ENCODE measurements at regions not wholly inside any gene's neighbourhood (a gene's known extent, or its start where the extent isn't known, plus 50 kb on each side); places are given as distances from the start of the nearest gene placed in this dataset.

DNA sequence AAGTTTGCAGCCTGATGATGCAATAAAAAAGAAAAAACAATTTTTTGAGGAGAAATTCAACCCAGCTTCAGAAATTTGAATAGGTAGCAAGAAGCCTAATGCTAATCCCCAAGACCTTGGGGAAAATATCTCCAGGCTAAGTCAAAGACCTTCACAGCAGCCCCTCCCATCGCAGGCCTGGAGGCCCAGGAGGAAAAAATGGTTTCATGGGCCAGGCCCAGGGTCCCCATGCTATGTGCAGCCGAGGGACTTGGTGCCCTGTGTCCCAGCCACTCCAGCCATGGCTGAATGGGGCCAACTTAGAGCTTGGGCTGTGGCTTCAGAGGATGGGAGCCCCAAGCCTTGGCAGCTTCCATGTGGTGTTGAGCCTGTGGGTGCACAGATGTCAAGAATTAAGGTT is 210.3 kb downstream of the SUCLA2 start:
- Histone ChIP-seq H3K27ac (ENCODE audit: low read depth, low read length) (no peak overlapping the region), H3K27me3 (ENCODE audit: insufficient read depth, low read length) (no peaks in the 10 kb centered on the region), H3K4me1 (ENCODE audit: insufficient read depth, low read length) (no peaks in the 10 kb centered on the region), H3K4me3 (ENCODE audit: low read length) (no peak overlapping the region), H3K9ac (ENCODE audit: low read depth, low read length) (no peak overlapping the region), H3K9me3 (ENCODE audit: insufficient read depth, low read depth, low read length) (peaks cover 37% of the 10 kb centered on the region), H3K36me3 (ENCODE audit: insufficient read depth, low read length) (no peaks in the 10 kb centered on the region)
- 88% methylated on average over 2 of the region's 2 CpGs for WGBS

DNA sequence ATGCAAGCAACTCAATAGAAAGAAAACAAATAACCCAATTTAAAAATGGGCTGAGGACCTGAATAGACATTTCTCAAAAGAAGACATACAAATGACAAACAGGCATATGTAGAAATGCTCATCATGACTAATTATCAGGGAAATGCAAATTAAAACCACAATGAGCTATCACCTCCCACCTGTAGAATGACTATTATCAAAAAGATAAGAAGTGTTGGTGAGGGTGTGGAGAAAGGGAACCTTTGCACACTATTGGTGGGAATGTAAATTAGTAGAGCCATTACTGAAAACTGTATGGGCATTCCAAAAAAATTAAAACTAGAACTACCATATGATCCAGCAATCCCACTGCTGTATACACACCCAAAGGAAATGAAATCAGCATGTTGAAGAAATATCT is 212.2 kb downstream of the SUCLA2 start:
- Histone ChIP-seq H3K4me3 (ENCODE audit: low read length) (no peak overlapping the region), H3K36me3 (ENCODE audit: insufficient read depth, low read length) (no peaks in the 10 kb centered on the region), H3K27ac (ENCODE audit: low read depth, low read length) (no peak overlapping the region), H3K9ac (ENCODE audit: low read depth, low read length) (no peak overlapping the region), H3K27me3 (ENCODE audit: insufficient read depth, low read length) (no peaks in the 10 kb centered on the region), H3K9me3 (ENCODE audit: insufficient read depth, low read depth, low read length) (peaks cover 37% of the 10 kb centered on the region), H3K4me1 (ENCODE audit: insufficient read depth, low read length) (no peaks in the 10 kb centered on the region)

DNA sequence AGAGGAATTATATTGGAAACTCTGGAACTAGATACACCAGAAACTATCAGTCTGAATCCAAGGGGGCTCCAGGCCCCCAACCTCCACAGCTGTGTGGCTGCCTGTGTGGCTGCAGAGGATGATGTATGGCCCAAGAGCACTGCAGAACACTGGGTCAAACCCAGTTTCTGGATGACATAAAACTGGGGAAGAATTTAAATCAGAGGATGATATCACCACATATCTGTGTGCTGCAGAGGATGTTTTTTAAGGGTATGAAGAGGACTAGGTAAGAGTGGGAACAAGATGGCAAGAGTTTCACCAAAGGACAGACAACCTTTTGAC is 226.4 kb downstream of the SUCLA2 start:
- Histone ChIP-seq H3K4me3 (ENCODE audit: low read length) (no peak overlapping the region), H3K4me1 (ENCODE audit: insufficient read depth, low read length) (peaks cover 10% of the 10 kb centered on the region; the same call in 1 of the 2 replicates), H3K9me3 (ENCODE audit: insufficient read depth, low read depth, low read length) (peaks cover 8% of the 10 kb centered on the region; the same call in 1 of the 2 replicates), H3K27me3 (ENCODE audit: insufficient read depth, low read length) (no peaks in the 10 kb centered on the region), H3K27ac (ENCODE audit: low read depth, low read length) (no peak overlapping the region), H3K36me3 (ENCODE audit: insufficient read depth, low read length) (no peaks in the 10 kb centered on the region), H3K9ac (ENCODE audit: low read depth, low read length) (no peak overlapping the region)

DNA sequence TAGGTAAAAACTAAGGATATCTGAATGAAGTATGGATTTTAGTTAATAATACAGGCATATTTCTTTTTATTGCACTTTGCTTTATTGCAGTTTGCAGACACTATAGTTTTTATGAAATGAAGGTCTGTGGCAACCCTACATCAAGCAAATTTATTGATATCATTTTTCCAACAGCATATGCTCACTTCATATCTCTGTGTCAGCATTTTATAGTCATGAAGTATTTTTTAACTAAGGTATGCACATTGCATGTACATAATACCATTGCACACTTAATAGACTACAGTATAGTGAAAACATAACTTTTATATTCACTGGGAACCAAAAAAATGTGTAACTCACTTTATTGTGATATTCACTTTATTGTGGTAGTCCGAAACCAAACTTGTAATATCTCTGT is 236.3 kb downstream of the SUCLA2 start:
- H3K9me3 ChIP-seq (ENCODE audit: insufficient read depth, low read depth, low read length), result no peaks in the 10 kb centered on the region
- no peaks in the 10 kb centered on the region for H3K4me1 ChIP-seq (ENCODE audit: insufficient read depth, low read length)
- WGBS, result no CpG with 5 or more reads among the region's 1 CpG
- no peak overlapping the region for H3K9ac ChIP-seq (ENCODE audit: low read depth, low read length)
- no peaks in the 10 kb centered on the region for H3K36me3 ChIP-seq (ENCODE audit: insufficient read depth, low read length)
- no peak overlapping the region for H3K4me3 ChIP-seq (ENCODE audit: low read length)
- H3K27ac ChIP-seq (ENCODE audit: low read depth, low read length), result no peak overlapping the region
- no peaks in the 10 kb centered on the region for H3K27me3 ChIP-seq (ENCODE audit: insufficient read depth, low read length)

DNA sequence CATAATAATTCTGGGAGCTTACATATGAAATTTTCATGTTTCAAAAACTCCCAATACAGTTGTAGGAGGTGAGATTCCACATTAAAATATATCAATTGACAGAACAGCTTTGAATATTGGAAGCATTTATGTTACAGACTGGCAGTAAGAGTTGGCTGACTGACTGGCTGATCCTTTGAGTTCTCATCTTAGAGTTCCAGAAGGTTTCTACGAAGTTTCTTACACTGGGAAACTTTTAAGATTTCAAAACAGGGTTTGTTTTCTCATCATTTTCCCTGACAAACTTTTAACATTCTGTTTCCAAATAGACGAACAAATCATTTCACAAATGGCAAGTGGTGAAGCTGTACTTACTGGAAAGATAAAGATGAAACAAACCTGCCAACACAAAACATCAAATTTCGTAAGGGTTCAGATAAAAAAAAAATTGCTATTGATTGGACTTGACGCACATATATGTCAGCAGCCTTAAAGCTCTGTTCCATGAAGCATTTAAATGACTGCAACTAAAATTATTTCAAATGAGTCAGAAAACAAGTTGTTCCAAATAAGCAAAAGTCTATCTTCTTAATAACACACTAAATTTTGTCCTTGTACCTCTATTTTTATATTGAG is 243.5 kb downstream of the SUCLA2 start:
- Histone ChIP-seq H3K27me3 (ENCODE audit: insufficient read depth, low read length) (no peaks in the 10 kb centered on the region), H3K27ac (ENCODE audit: low read depth, low read length) (no peak overlapping the region), H3K9ac (ENCODE audit: low read depth, low read length) (no peak overlapping the region), H3K4me3 (ENCODE audit: low read length) (no peak overlapping the region), H3K9me3 (ENCODE audit: insufficient read depth, low read depth, low read length) (no peaks in the 10 kb centered on the region), H3K36me3 (ENCODE audit: insufficient read depth, low read length) (no peaks in the 10 kb centered on the region), H3K4me1 (ENCODE audit: insufficient read depth, low read length) (no peaks in the 10 kb centered on the region)
- WGBS, result 88% methylated on average over 4 of the region's 4 CpGs

DNA sequence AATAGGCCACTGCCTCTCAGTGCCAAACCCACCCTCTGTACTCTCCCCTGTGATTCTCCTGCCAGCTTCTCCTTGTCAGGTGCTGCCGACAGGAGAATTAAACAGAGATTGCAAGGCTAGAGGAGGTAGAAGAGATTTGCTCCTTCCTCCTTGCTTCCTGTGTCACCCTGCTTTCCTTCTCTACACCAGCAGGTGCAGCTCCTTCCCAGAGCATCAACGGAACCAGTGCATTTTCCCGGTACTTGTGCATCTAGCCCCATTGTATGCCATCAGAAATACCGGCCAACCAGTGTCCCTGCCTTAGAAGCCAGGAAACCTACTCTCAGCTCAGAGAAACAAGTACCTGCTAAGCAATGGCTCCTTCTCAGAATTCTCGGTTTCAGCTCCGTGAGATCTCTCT is 253.2 kb downstream of the SUCLA2 start:
- Histone ChIP-seq H3K4me3 (ENCODE audit: low read length) (no peak overlapping the region), H3K9me3 (ENCODE audit: insufficient read depth, low read depth, low read length) (no peaks in the 10 kb centered on the region), H3K27me3 (ENCODE audit: insufficient read depth, low read length) (no peaks in the 10 kb centered on the region), H3K4me1 (ENCODE audit: insufficient read depth, low read length) (no peaks in the 10 kb centered on the region), H3K27ac (ENCODE audit: low read depth, low read length) (no peak overlapping the region), H3K9ac (ENCODE audit: low read depth, low read length) (no peak overlapping the region), H3K36me3 (ENCODE audit: insufficient read depth, low read length) (no peaks in the 10 kb centered on the region)
- 75% methylated on average over 5 of the region's 6 CpGs for WGBS

DNA sequence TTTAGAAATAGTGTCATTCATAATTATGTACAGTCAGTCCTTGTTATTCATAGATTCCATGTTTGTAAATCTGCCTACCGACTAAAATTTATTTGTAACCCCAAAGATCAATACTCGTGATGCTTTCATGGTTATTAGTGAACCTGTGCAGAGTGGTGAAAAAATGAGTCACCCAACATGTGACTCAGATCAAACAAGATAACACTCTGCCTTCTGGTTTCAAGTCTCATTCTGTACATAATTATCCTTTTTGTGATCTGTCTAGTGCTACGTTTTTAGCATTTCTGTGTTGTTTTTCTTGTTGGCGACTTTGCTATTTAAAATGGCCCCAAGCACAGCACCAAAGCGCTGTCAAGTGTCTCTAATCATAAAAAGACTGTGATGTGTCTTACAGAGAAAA is 274.7 kb downstream of the SUCLA2 start:
- no peak overlapping the region for H3K9ac ChIP-seq (ENCODE audit: low read depth, low read length)
- H3K36me3 ChIP-seq (ENCODE audit: insufficient read depth, low read length), result no peaks in the 10 kb centered on the region
- H3K27me3 ChIP-seq (ENCODE audit: insufficient read depth, low read length), result no peaks in the 10 kb centered on the region
- H3K4me1 ChIP-seq (ENCODE audit: insufficient read depth, low read length), result no peaks in the 10 kb centered on the region
- no peak overlapping the region for H3K27ac ChIP-seq (ENCODE audit: low read depth, low read length)
- H3K4me3 ChIP-seq (ENCODE audit: low read length), result no peak overlapping the region
- H3K9me3 ChIP-seq (ENCODE audit: insufficient read depth, low read depth, low read length), result no peaks in the 10 kb centered on the region
- 93% methylated on average over 5 of the region's 5 CpGs for WGBS

DNA sequence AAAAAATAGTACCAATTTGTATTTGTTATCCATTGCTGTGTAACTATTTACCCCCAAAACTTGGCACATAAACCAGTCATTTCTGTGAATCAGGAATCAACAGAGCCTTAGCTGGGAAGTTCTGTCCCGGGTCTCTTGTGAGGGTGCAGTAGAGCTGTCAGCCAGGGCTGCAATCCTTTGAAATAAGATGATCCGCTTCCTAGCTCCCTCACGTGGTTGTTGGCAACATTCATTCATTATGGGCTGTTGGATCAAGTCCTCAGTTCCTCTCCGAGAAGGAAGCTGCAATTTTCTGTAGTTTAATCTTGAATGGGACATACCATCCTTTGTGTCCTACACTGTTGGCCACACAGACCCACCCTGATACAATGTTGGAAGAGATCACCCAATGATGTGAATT is 277.2 kb downstream of the SUCLA2 start:
- Histone ChIP-seq H3K27ac (ENCODE audit: low read depth, low read length) (no peak overlapping the region), H3K4me1 (ENCODE audit: insufficient read depth, low read length) (no peaks in the 10 kb centered on the region), H3K4me3 (ENCODE audit: low read length) (no peak overlapping the region), H3K9me3 (ENCODE audit: insufficient read depth, low read depth, low read length) (no peaks in the 10 kb centered on the region), H3K9ac (ENCODE audit: low read depth, low read length) (no peak overlapping the region), H3K27me3 (ENCODE audit: insufficient read depth, low read length) (no peaks in the 10 kb centered on the region), H3K36me3 (ENCODE audit: insufficient read depth, low read length) (no peaks in the 10 kb centered on the region)
- 70% methylated on average over 4 of the region's 4 CpGs for WGBS

DNA sequence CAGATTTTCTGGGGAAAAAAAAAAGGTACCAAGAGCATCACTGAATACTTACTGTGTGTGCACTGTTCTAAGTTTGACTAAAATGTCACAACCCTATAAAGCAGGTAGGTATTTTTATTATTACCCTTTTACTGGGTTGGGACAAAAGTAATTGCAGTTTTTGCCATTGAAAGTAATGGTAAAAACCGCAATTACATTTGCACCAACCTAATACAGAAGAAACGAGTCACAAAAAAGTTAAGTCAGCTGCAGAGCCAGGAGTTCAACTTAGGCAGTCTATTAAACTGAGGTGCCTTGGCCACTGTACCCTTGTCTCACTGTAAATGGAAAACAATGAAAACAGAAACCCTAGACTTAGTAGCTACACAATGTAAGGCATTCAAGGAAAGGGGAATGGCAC is 281.9 kb downstream of the SUCLA2 start:
- no peaks in the 10 kb centered on the region for H3K4me1 ChIP-seq (ENCODE audit: insufficient read depth, low read length)
- no peaks in the 10 kb centered on the region for H3K36me3 ChIP-seq (ENCODE audit: insufficient read depth, low read length)
- 98% methylated on average over 2 of the region's 2 CpGs for WGBS
- no peak overlapping the region for H3K9ac ChIP-seq (ENCODE audit: low read depth, low read length)
- no peaks in the 10 kb centered on the region for H3K27me3 ChIP-seq (ENCODE audit: insufficient read depth, low read length)
- H3K9me3 ChIP-seq (ENCODE audit: insufficient read depth, low read depth, low read length), result no peaks in the 10 kb centered on the region
- H3K27ac ChIP-seq (ENCODE audit: low read depth, low read length), result no peak overlapping the region
- H3K4me3 ChIP-seq (ENCODE audit: low read length), result no peak overlapping the region

DNA sequence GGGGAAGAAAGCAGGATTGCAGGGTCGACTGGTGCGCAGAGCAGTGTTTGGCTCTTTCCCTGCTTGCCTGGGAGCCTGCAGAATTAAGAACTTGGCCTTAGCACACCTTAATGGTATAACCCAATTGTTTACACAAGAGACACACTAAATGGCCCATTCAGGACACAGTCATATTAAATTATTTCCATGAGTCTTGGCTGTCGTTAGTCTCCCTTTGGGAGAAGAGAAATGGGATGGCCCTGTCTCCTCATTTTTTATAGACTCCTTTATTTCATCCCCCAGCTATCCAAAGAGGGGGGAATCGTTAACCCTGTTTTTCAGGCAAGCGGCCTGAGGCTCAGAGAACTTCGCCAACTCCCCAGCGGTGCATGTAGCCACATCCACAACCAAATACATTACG is 282.5 kb downstream of the SUCLA2 start:
- H3K27ac ChIP-seq (ENCODE audit: low read depth, low read length), result no peak overlapping the region
- no peak overlapping the region for H3K4me3 ChIP-seq (ENCODE audit: low read length)
- H3K36me3 ChIP-seq (ENCODE audit: insufficient read depth, low read length), result no peaks in the 10 kb centered on the region
- WGBS, result 94% methylated on average over 8 of the region's 8 CpGs
- H3K4me1 ChIP-seq (ENCODE audit: insufficient read depth, low read length), result no peaks in the 10 kb centered on the region
- no peak overlapping the region for H3K9ac ChIP-seq (ENCODE audit: low read depth, low read length)
- no peaks in the 10 kb centered on the region for H3K27me3 ChIP-seq (ENCODE audit: insufficient read depth, low read length)
- H3K9me3 ChIP-seq (ENCODE audit: insufficient read depth, low read depth, low read length), result no peaks in the 10 kb centered on the region

DNA sequence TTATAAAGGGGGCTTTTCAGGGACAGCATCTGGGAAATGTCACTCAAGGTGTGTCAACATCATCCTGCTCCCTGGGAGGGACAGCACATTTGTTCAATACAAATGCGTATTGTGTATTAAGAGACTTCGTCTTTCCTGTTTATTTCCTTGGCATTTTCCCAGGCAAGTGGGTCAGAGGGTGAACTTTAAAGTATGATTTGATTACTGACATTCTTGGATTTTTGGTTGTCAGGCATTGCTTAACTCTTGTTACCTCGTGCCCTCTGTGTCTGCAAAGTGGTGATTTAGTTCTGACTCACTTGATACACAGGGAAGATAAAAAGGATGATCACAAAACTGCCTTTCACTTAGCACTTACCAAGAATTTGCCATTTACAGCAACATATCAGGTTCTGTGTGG is 292.7 kb downstream of the SUCLA2 start:
- no peak overlapping the region for H3K4me3 ChIP-seq (ENCODE audit: low read length)
- peaks cover 7% of the 10 kb centered on the region; the same call in 1 of the 2 replicates for H3K9me3 ChIP-seq (ENCODE audit: insufficient read depth, low read depth, low read length)
- WGBS, result 85% methylated on average over 3 of the region's 3 CpGs
- H3K27me3 ChIP-seq (ENCODE audit: insufficient read depth, low read length), result no peaks in the 10 kb centered on the region
- H3K36me3 ChIP-seq (ENCODE audit: insufficient read depth, low read length), result no peaks in the 10 kb centered on the region
- no peaks in the 10 kb centered on the region for H3K4me1 ChIP-seq (ENCODE audit: insufficient read depth, low read length)
- H3K27ac ChIP-seq (ENCODE audit: low read depth, low read length), result no peak overlapping the region
- no peak overlapping the region for H3K9ac ChIP-seq (ENCODE audit: low read depth, low read length)

DNA sequence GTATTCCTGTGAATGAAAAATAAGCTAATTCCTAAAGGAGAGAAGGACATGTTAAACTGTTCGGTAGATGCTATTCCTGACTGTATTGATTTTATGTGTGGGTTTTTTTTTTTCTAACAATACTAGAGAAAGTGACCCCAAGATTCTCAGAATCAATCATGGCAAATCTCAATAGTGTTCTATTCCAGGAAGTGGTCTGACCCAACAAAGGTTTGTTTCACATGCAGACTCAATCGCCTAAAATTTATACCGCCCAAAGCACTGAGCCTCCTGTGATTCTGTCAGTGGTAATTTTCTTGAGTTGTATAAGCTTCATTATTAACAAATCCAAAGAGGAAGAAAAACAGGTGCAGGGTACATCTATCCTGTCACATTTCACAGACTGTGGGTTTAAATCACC is 293.7 kb downstream of the SUCLA2 start:
- Histone ChIP-seq H3K9me3 (ENCODE audit: insufficient read depth, low read depth, low read length) (peaks cover 7% of the 10 kb centered on the region; the same call in 1 of the 2 replicates), H3K27ac (ENCODE audit: low read depth, low read length) (no peak overlapping the region), H3K9ac (ENCODE audit: low read depth, low read length) (no peak overlapping the region), H3K4me3 (ENCODE audit: low read length) (no peak overlapping the region), H3K27me3 (ENCODE audit: insufficient read depth, low read length) (no peaks in the 10 kb centered on the region), H3K4me1 (ENCODE audit: insufficient read depth, low read length) (no peaks in the 10 kb centered on the region), H3K36me3 (ENCODE audit: insufficient read depth, low read length) (no peaks in the 10 kb centered on the region)
- 81% methylated on average over 3 of the region's 3 CpGs for WGBS
